A549 (cell line): ENCODE measurements at regions not wholly inside any gene's neighbourhood (a gene's known extent, or its start where the extent isn't known, plus 50 kb on each side); places are given as distances from the start of the nearest gene placed in this dataset.

Experiments used
- ATAC-seq, 2 experiments: fragments of 200-7000 bp in 1 of 2; fragments of >200 bp in 1 of 2; cut with Nextera tagmentation in 1 of 2; cut with Tn5 transposase in 1 of 2; 3 replicates each; pipeline versions ENCODE4 v1.8.0 to v1.9.1; 2018 to 2020; ENCODE audit warnings: mild to moderate bottlenecking in 1 of 2, moderate library complexity in 1 of 2
- CTCF ChIA-PET: fragments of 300-600 bp; sonication (Branson Sonifier 250); formaldehyde crosslinking; extraction: SDS; loops from one replicate; lab custom pipeline; 2021; ENCODE audit warnings: antibody characterized with exemption, inconsistent platforms; lab: Yijun Ruan, JAX
- POLR2A ChIA-PET: fragments of 350-600 bp; formaldehyde crosslinking; extraction: SDS; loops from one replicate; lab custom pipeline; 2021; ENCODE audit warnings: antibody characterized with exemption, inconsistent platforms; lab: Yijun Ruan, JAX
- DNase-seq, 2 experiments: peaks; one replicate each; pipeline versions ENCODE4 v3.0.0 to v3.0.0-alpha.2; 2011 to 2016; ENCODE audit warnings: low read depth in 1 of 2, low spot score in 1 of 2
- FAIRE-seq: peaks from 2 replicates; lab custom pipeline; 2011; peaks lifted over from hg19 to GRCh38; lab: Jason Lieb, UNC
- H3K27ac ChIP-seq, 2 experiments: fragments of >200 bp; sonication (Bioruptor Twin); formaldehyde crosslinking; 3 replicates each; pipeline ENCODE4 v1.5.1; 2016 to 2017
- H3K4me1 ChIP-seq: fragments of >200 bp; sonication (Bioruptor Twin); formaldehyde crosslinking; 3 replicates; pipeline ENCODE4 v1.6.1; 2016
- H3K4me2 ChIP-seq: fragments of >200 bp; sonication (Bioruptor Twin); formaldehyde crosslinking; 3 replicates; pipeline ENCODE4 v1.6.1; 2016
- H3K4me3 ChIP-seq: fragments of >200 bp; sonication (Bioruptor Twin); formaldehyde crosslinking; 3 replicates; pipeline ENCODE4 v1.5.1; 2016
- H3K9me3 ChIP-seq: fragments of >200 bp; sonication (Bioruptor Twin); formaldehyde crosslinking; 3 replicates; pipeline ENCODE4 v1.6.1; 2016
- CBX2 ChIP-seq: fragments of 200-600 bp; sonication (generic); IDR thresholded peaks from 2 replicates; pipeline ENCODE4 v1.6.1; 2016; ENCODE audit warnings: low read depth, mild to moderate bottlenecking, borderline replicate concordance
- CBX8 ChIP-seq: fragments of 200-600 bp; sonication (generic); IDR thresholded peaks from 2 replicates; pipeline ENCODE4 v1.6.1; 2016
- CEBPB ChIP-seq, 2 experiments: fragments of >200 bp in 1 of 2; sonication (Bioruptor Twin) in 1 of 2; formaldehyde crosslinking in 1 of 2; IDR thresholded peaks; 2 replicates each; pipeline ENCODE4 v1.6.1; 2012 to 2016
- E2F6 ChIP-seq: IDR thresholded peaks from 2 replicates; pipeline ENCODE4 v1.6.1; 2012; ENCODE audit warnings: low read depth, borderline replicate concordance
- EHF ChIP-seq: fragments of 250-450 bp; sonication (Bioruptor Pico); IDR thresholded peaks from 2 replicates; pipeline ENCODE4 v1.5.0; 2020; ENCODE audit warnings: mild to moderate bottlenecking
- EHMT2 ChIP-seq: fragments of 200-600 bp; sonication (generic); IDR thresholded peaks from 2 replicates; pipeline ENCODE4 v1.6.1; 2016; ENCODE audit warnings: antibody characterized with exemption, low read depth, mild to moderate bottlenecking, moderate library complexity
- EP300 ChIP-seq, 2 experiments: fragments of >200 bp; sonication (Bioruptor Twin); formaldehyde crosslinking; IDR thresholded peaks; 2 replicates in 1 of 2; 3 replicates in 1 of 2; pipeline ENCODE4 v1.6.1; 2016 to 2017
- FOSB ChIP-seq: fragments of 250-450 bp; sonication (Bioruptor Pico); IDR thresholded peaks from 2 replicates; pipeline ENCODE4 v1.5.0; 2020; ENCODE audit warnings: mild to moderate bottlenecking, moderate library complexity
- FOSL2 ChIP-seq, 2 experiments: fragments of 450-650 bp in 1 of 2; fragments of >200 bp in 1 of 2; sonication (Bioruptor Twin) in 1 of 2; formaldehyde crosslinking; IDR thresholded peaks; 2 replicates each; pipeline versions ENCODE4 v1.5.0 to v1.6.1; 2016 to 2020; ENCODE audit warnings: mild to moderate bottlenecking in 1 of 2, moderate library complexity in 1 of 2
- GATA3 ChIP-seq: IDR thresholded peaks from 2 replicates; pipeline ENCODE4 v1.6.1; 2012; ENCODE audit warnings: borderline replicate concordance
- HMGXB4 ChIP-seq: fragments of 250-450 bp; sonication (Bioruptor Pico); IDR thresholded peaks from 2 replicates; pipeline ENCODE4 v1.5.0; 2021; ENCODE audit warnings: mild to moderate bottlenecking, moderate library complexity, borderline replicate concordance
- HOXB5 ChIP-seq: fragments of 250-450 bp; sonication (Bioruptor Pico); IDR thresholded peaks from 2 replicates; pipeline ENCODE4 v1.5.0; 2020; ENCODE audit warnings: mild to moderate bottlenecking, moderate library complexity
- MAFK ChIP-seq: fragments of 450-650 bp; IDR thresholded peaks from 2 replicates; pipeline ENCODE4 v1.6.1; 2014; ENCODE audit not compliant: partially characterized antibody
- MAX ChIP-seq: IDR thresholded peaks from 2 replicates; pipeline ENCODE4 v1.6.1; 2012
- RAD21 ChIP-seq, 2 experiments: fragments of >200 bp in 1 of 2; sonication (Bioruptor Twin) in 1 of 2; formaldehyde crosslinking in 1 of 2; IDR thresholded peaks in 1 of 2; conservative IDR thresholded peaks in 1 of 2; 2 replicates in 1 of 2; 3 replicates in 1 of 2; pipeline ENCODE4 v1.6.1; 2012 to 2018; ENCODE audit warnings: inconsistent platforms in 1 of 2
- RARB ChIP-seq: fragments of 250-450 bp; sonication (Bioruptor Pico); IDR thresholded peaks from 2 replicates; pipeline ENCODE4 v1.8.0; 2021; ENCODE audit warnings: mild to moderate bottlenecking, moderate library complexity
- RNF2 ChIP-seq: fragments of 200-600 bp; sonication (generic); IDR thresholded peaks from 2 replicates; pipeline ENCODE4 v1.6.1; 2016; ENCODE audit warnings: low read depth, mild to moderate bottlenecking, antibody characterized with exemption, moderate library complexity, borderline replicate concordance
- SMC3 ChIP-seq: fragments of >200 bp; sonication (Bioruptor Twin); formaldehyde crosslinking; IDR thresholded peaks from 3 replicates; pipeline ENCODE4 v1.6.1; 2018; ENCODE audit warnings: inconsistent platforms
- SREBF2 ChIP-seq: fragments of 450-650 bp; IDR thresholded peaks from 2 replicates; pipeline ENCODE4 v1.6.1; 2014; ENCODE audit warnings: mild to moderate bottlenecking, moderate library complexity
- TP53 ChIP-seq: fragments of 250-450 bp; sonication (Bioruptor Pico); IDR thresholded peaks from 2 replicates; pipeline ENCODE4 v1.5.0; 2021; ENCODE audit warnings: mild to moderate bottlenecking, moderate library complexity
- ZC3H11A ChIP-seq: fragments of 450-650 bp; IDR thresholded peaks from 2 replicates; pipeline ENCODE4 v1.6.1; 2014; ENCODE audit warnings: antibody characterized with exemption, mild to moderate bottlenecking
- ZFP36 ChIP-seq: fragments of 450-650 bp; IDR thresholded peaks from 2 replicates; pipeline ENCODE4 v1.6.1; 2014; ENCODE audit warnings: borderline replicate concordance; ENCODE audit not compliant: partially characterized antibody
- ZSCAN20 ChIP-seq: fragments of 250-450 bp; sonication (Bioruptor Pico); IDR thresholded peaks from 2 replicates; pipeline ENCODE4 v1.8.0; 2022; ENCODE audit warnings: mild to moderate bottlenecking, moderate library complexity
- WGBS: methylation state at CpG from one replicate; pipeline ENCODE4 v1.1.6; 2017; ENCODE audit errors: missing lambda C conversion rate; 5-methylcytosine and 5-hydroxymethylcytosine counted together
- TF ChIP-seq, protein P1 (sequence below): fragments of 250-450 bp; sonication (Bioruptor Pico); IDR thresholded peaks from 2 replicates; pipeline ENCODE4 v1.5.0; 2020; ENCODE audit warnings: low read depth, mild to moderate bottlenecking, moderate library complexity
- TF ChIP-seq, protein P2 (sequence below): fragments of >200 bp; sonication (Bioruptor Twin); formaldehyde crosslinking; IDR thresholded peaks from 2 replicates; pipeline ENCODE4 v1.6.1; 2016

DNA sequence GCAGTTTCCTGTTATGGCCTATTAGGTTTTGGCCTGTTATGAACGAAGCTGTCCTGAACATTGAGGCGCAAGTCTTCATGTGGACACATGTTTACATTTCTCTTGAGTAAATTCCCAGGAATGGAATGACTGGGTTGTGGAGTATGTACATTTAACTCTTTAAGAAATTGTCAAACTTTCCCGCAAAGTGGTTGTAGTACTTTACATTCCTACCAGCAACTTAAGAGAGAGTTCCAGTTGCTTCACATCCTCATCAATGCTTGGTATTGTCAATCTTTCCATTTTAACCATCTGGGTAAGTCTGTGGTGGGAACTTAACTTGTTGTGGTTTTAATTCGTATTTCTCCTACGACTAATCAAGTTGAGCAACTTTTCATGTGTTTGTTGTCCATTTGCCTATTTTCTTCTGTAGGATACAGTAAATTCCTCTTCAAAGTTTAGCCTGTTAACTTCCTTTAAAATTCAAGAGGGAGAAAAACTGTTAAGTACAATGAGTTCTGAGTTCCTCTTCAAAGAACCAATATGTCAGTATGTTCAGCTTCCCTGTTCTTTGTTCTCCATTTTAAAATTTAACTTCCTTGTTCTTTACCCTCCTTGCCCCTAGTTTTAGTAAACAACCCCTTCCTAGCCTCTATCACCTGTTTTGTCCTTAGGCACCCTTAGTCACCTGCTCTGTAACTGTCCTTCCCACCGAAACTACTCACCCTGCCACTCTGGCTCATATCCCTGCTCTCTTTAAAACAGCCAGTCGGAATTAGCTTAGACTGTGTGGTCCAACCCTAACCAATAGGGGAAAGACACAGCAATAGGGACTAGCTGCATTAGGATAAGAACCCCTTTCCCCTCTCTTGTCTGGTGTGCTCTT lies 74.0 kb downstream of the FAM241B start:
- no peak for FAIRE-seq
- WGBS = 26% methylated on average over 7 of the region's 7 CpGs

DNA sequence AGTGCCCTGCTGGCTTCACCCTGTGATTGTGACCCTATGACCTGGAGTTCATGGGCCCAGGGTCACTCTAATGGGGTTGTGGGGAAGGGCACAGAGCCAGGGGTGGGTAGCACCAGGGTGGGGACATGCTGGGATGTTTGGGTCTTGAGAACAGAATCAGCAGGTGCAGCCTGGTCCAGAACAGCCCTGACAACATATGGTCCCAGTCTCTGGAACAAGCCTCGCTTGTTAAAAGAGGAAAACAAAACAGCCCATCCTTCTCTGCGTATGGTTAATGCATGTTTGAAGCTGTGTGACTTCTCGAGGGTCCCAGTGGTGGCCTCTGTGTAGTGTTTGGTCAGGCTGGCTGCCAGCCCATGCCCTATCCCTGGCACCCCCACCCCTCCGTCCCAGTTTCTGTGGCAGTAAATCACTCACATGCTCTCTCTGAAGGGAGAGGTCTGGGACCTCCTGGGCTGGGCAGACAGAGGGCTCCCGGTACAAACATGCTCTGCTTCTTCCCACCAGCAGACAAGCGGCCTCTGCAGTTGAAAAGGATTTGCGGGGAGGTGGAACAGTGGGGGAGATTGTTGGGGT lies 79.4 kb downstream of the FAM241B start:
- no peak overlapping the region for H3K4me2 ChIP-seq
- no peak overlapping the region for H3K4me3 ChIP-seq
- no peak for FAIRE-seq
- H3K9me3 ChIP-seq = peaks cover 5% of the 10 kb centered on the region; the same call in 2 of the 3 replicates
- no peak for DNase-seq
- POLR2A ChIA-PET = no interaction called here
- TF ChIP-seq SMC3 (no peak), SREBF2 (no peak), TP53 (CRISPR knock-in tag) (no peak), HMGXB4 (CRISPR knock-in tag) (no peak), ZSCAN20 (CRISPR knock-in tag) (no peak), ZFP36 (no peak), ZC3H11A (no peak), CBX2 (no peak), MAX (no peak), EHMT2 (no peak), GATA3 (no peak), CBX8 (no peak), HOXB5 (CRISPR knock-in tag) (no peak), EHF (CRISPR knock-in tag) (no peak), EP300 (IDR thresholded peaks at IDR 0.05) (no peak), MAFK (no peak), RARB (CRISPR knock-in tag) (no peak), RNF2 (no peak), FOSB (CRISPR knock-in tag) (no peak)
- TF ChIP-seq, protein P1, sequence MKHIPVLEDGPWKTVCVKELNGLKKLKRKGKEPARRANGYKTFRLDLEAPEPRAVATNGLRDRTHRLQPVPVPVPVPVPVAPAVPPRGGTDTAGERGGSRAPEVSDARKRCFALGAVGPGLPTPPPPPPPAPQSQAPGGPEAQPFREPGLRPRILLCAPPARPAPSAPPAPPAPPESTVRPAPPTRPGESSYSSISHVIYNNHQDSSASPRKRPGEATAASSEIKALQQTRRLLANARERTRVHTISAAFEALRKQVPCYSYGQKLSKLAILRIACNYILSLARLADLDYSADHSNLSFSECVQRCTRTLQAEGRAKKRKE (CRISPR knock-in tag) = no peak
- H3K4me1 ChIP-seq = no peaks in the 10 kb centered on the region
- H3K27ac ChIP-seq = no peak overlapping the region
- no peak for ATAC-seq
- WGBS = 43% methylated on average over 7 of the region's 7 CpGs
- CTCF ChIA-PET = interaction anchor here (0.6 to 4.2 kb wide), 4 partner anchors 8 to 685 kb away, joined by 3 to 21 read pairs (median 11); no protein-coding TSS in a partner anchor

More for the DNA sequence above, 74.0 kb downstream of the FAM241B start:
- ATAC-seq (no peak), DNase-seq (peak in 1 of 2 experiments; percentile 17)
- TF ChIP-seq RAD21 (conservative IDR thresholded peaks at IDR 0.05 in 1 of 2, IDR thresholded peaks at IDR 0.05 in 1 of 2) (no peak), CEBPB (IDR thresholded peaks at IDR 0.05) (0 out of 4 replicates have a peak, but pooled peaks of 1 of the 2 experiments have one; percentile 13), E2F6 (no peak), FOSL2 (IDR thresholded peaks at IDR 0.05) (no peak), FOSL2 (CRISPR knock-in tag; IDR thresholded peaks at IDR 0.05) (no peak)
- TF ChIP-seq, protein P2, sequence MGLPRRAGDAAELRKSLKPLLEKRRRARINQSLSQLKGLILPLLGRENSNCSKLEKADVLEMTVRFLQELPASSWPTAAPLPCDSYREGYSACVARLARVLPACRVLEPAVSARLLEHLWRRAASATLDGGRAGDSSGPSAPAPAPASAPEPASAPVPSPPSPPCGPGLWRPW = no peak
- Histone ChIP-seq H3K4me1 (no peaks in the 10 kb centered on the region), H3K9me3 (peaks cover 12% of the 10 kb centered on the region), H3K27ac (no peak overlapping the region), H3K4me2 (no peak overlapping the region), H3K4me3 (no peak overlapping the region)
- POLR2A ChIA-PET = no interaction called here
- CTCF ChIA-PET = interaction anchor here (1.3 kb wide), 1 partner anchor 13 kb away, joined by 4 read pairs; no protein-coding TSS in a partner anchor
